ENCODE measurements at regions not wholly inside any gene's neighbourhood (a gene's known extent, or its start where the extent isn't known, plus 50 kb on each side); places are given as distances from the start of the nearest gene placed in this dataset.

- Histone ChIP-seq H3K9me3 (no peaks in the 10 kb centered on the region), H3K27me3 (no peaks in the 10 kb centered on the region), H3K27ac (no peak overlapping the region), H3K36me3 (replicated peaks in 1 of 2; ENCODE audit: insufficient read depth in 1 of 2, low read depth in 2 of 2) (no peaks in the 10 kb centered on the region), H3K4me3 (no peak overlapping the region), H3K4me1 (no peaks in the 10 kb centered on the region)
- DNase-seq (no peak), ATAC-seq (no peak)
- no peak for TF ChIP-seq CTCF (IDR thresholded peaks at IDR 0.05)
- TF ChIP-seq POLR2A (IDR thresholded peaks at IDR 0.05) = no peak
- intact Hi-C loops (cut with DNase I) = no loop called here
- WGBS, 2 donors = 38 to 50% methylated on average over 2 of the region's 2 CpGs
These were observed 123.1 kb upstream of the NCKAP5 start for GRCh38 chr2:133691336-133691735.

- no peaks in the 10 kb centered on the region for H3K27me3 ChIP-seq
- no peaks in the 10 kb centered on the region for H3K4me1 ChIP-seq
- no peaks in the 10 kb centered on the region for H3K9me3 ChIP-seq
- no peak for ATAC-seq
- H3K27ac ChIP-seq = no peak overlapping the region
- intact Hi-C loops (cut with DNase I) = no loop called here
- TF ChIP-seq POLR2A (IDR thresholded peaks at IDR 0.05) = no peak
- no peak for TF ChIP-seq CTCF (IDR thresholded peaks at IDR 0.05)
- no peak for DNase-seq
- H3K36me3 ChIP-seq (replicated peaks in 1 of 2; ENCODE audit: insufficient read depth in 1 of 2, low read depth in 2 of 2) = no peaks in the 10 kb centered on the region
- H3K4me3 ChIP-seq = no peak overlapping the region
- 50 to 71% methylated on average over 1 of the region's 1 CpG for WGBS, 2 donors
These were observed 137.0 kb upstream of the NCKAP5 start for GRCh38 chr2:133705287-133705686.

GRCh38 chr2:133710613-133711012 is 142.3 kb upstream of the NCKAP5 start:
- Histone ChIP-seq H3K27me3 (no peaks in the 10 kb centered on the region), H3K4me3 (no peak overlapping the region), H3K9me3 (no peaks in the 10 kb centered on the region), H3K27ac (no peak overlapping the region), H3K36me3 (replicated peaks in 1 of 2; ENCODE audit: insufficient read depth in 1 of 2, low read depth in 2 of 2) (no peaks in the 10 kb centered on the region), H3K4me1 (no peaks in the 10 kb centered on the region)
- DNase-seq (no peak), ATAC-seq (no peak)
- 68 to 70% methylated on average over 3 of the region's 3 CpGs for WGBS, 2 donors
- TF ChIP-seq CTCF (IDR thresholded peaks at IDR 0.05) (no peak), POLR2A (IDR thresholded peaks at IDR 0.05) (no peak)
- intact Hi-C loops (cut with DNase I) = no loop called here

GRCh38 chr2:133711201-133711600 is 142.9 kb upstream of the NCKAP5 start:
- Histone ChIP-seq H3K9me3 (no peaks in the 10 kb centered on the region), H3K27me3 (no peaks in the 10 kb centered on the region), H3K27ac (no peak overlapping the region), H3K4me1 (no peaks in the 10 kb centered on the region), H3K4me3 (no peak overlapping the region), H3K36me3 (replicated peaks in 1 of 2; ENCODE audit: insufficient read depth in 1 of 2, low read depth in 2 of 2) (no peaks in the 10 kb centered on the region)
- ATAC-seq (no peak), DNase-seq (no peak)
- no peak for TF ChIP-seq POLR2A (IDR thresholded peaks at IDR 0.05)
- TF ChIP-seq CTCF (IDR thresholded peaks at IDR 0.05) = no peak
- intact Hi-C loops (cut with DNase I) = no loop called here
- 30 to 53% methylated on average over 2 to 6 of the region's 6 CpGs for WGBS, 2 donors

- Histone ChIP-seq H3K9me3 (no peaks in the 10 kb centered on the region), H3K4me1 (no peaks in the 10 kb centered on the region), H3K4me3 (no peak overlapping the region), H3K27me3 (no peaks in the 10 kb centered on the region), H3K27ac (no peak overlapping the region), H3K36me3 (replicated peaks in 1 of 2; ENCODE audit: insufficient read depth in 1 of 2, low read depth in 2 of 2) (no peaks in the 10 kb centered on the region)
- WGBS, 2 donors = 49 to 58% methylated on average over 6 of the region's 6 CpGs
- ATAC-seq = no peak
- intact Hi-C loops (cut with DNase I) = no loop called here
- no peak for TF ChIP-seq POLR2A (IDR thresholded peaks at IDR 0.05)
- no peak for TF ChIP-seq CTCF (IDR thresholded peaks at IDR 0.05)
- no peak for DNase-seq
These were observed 143.5 kb upstream of the NCKAP5 start for GRCh38 chr2:133711806-133712205.
